ENCODE measurements at regions not wholly inside any gene's neighbourhood (a gene's known extent, or its start where the extent isn't known, plus 50 kb on each side); places are given as distances from the start of the nearest gene placed in this dataset.

DNA sequence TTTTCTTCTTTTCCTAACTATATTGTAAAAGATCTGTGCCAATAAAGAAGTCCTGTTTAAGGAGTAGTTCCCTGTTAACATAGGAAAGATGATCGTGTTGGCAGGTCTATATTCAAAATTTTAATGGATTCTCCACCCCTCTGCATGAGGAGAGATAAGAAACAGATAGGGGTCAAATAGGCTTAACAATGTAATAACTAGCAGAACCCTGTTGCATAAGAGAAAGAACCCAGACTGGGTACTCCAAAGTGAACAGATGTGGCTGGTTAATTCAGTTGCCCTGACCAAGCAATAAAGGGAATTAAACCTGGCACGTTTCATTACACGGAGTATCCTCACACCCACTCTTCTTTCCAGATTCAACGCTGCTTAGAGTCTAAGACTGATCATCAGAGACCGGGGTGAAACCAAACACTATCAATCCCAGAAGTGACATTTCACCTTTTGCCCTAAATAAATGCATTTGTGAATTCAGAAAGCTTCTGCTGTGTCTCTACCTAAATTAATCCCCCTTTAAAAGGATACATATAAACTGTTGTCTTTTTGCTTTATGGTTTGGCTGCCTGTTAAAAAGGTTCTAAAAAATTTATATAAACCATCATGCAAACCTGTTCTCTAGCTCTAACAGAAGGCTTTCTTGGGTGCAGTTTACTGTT, 1276.9 kb upstream of the WWC1 start:
- Histone ChIP-seq H3K27ac (no peak overlapping the region), H3K36me3 (replicated peaks in 1 of 2) (no peaks in the 10 kb centered on the region), H3K9me3 (replicated peaks in 1 of 3) (no peaks in the 10 kb centered on the region), H3K4me3 (no peak overlapping the region), H3K27me3 (no peaks in the 10 kb centered on the region), H3K4me1 (replicated peaks in 1 of 2) (no peaks in the 10 kb centered on the region)
- WGBS, 4 donors, result 21 to 36% (median 28%) methylated on average over 5 of the region's 5 CpGs
- no peak for DNase-seq
- intact Hi-C loops (cut with DNase I), result no loop called here
- TF ChIP-seq POLR2A (IDR thresholded peaks at IDR 0.05), result no peak
- TF ChIP-seq, protein P1, sequence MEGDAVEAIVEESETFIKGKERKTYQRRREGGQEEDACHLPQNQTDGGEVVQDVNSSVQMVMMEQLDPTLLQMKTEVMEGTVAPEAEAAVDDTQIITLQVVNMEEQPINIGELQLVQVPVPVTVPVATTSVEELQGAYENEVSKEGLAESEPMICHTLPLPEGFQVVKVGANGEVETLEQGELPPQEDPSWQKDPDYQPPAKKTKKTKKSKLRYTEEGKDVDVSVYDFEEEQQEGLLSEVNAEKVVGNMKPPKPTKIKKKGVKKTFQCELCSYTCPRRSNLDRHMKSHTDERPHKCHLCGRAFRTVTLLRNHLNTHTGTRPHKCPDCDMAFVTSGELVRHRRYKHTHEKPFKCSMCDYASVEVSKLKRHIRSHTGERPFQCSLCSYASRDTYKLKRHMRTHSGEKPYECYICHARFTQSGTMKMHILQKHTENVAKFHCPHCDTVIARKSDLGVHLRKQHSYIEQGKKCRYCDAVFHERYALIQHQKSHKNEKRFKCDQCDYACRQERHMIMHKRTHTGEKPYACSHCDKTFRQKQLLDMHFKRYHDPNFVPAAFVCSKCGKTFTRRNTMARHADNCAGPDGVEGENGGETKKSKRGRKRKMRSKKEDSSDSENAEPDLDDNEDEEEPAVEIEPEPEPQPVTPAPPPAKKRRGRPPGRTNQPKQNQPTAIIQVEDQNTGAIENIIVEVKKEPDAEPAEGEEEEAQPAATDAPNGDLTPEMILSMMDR (IDR thresholded peaks at IDR 0.05), result no peak

DNA sequence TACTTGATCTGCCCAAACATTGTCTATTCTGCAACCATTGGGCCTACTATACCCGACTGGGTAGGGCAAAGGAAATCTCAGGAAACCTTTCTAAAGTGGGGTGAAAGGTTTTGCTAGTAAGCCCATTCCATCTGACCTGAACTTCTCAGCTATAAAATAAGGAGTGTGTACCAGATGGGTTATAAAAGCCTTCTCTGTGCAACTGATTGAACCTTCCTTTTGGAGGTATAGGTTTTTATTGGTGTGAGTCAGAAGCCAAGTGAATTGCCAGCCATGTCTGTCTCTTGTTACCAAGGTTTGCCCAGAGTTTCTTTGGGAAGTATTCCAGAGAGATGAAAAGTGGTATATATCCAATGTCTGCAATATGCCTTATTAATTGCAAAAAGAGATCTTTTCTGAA, 1271.0 kb upstream of the WWC1 start:
- 38 to 72% (median 41%) methylated on average over 1 of the region's 1 CpG for WGBS, 4 donors
- Histone ChIP-seq H3K4me1 (replicated peaks in 1 of 2) (no peaks in the 10 kb centered on the region), H3K9me3 (replicated peaks in 1 of 3) (no peaks in the 10 kb centered on the region), H3K36me3 (replicated peaks in 1 of 2) (no peaks in the 10 kb centered on the region), H3K4me3 (no peak overlapping the region), H3K27ac (no peak overlapping the region), H3K27me3 (no peaks in the 10 kb centered on the region)
- DNase-seq, result no peak
- no peak for TF ChIP-seq POLR2A (IDR thresholded peaks at IDR 0.05)
- TF ChIP-seq, protein P1 (IDR thresholded peaks at IDR 0.05), result no peak
- intact Hi-C loops (cut with DNase I), result no loop called here

DNA sequence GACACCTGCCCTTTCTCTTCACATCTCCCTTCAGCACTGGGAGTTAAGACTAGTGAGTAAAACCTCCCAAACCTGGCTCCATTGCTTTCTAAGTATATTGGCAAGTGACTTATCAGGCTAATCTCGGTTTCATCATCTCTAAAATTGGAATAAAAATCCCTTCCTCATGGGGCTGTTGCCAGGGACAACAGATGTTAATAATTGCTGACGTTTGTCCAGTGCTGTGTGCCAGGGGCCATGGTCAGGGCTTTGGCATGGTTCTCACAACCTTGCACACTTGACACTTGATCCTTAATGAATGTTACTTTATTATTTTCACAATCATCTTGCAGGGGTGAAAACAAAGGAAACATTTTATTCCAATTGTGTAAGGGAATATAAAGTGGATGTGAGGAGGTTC, 1262.0 kb upstream of the WWC1 start:
- intact Hi-C loops (cut with DNase I), result no loop called here
- TF ChIP-seq, protein P1 (IDR thresholded peaks at IDR 0.05), result no peak
- TF ChIP-seq POLR2A (IDR thresholded peaks at IDR 0.05), result no peak
- no peak for DNase-seq

DNA sequence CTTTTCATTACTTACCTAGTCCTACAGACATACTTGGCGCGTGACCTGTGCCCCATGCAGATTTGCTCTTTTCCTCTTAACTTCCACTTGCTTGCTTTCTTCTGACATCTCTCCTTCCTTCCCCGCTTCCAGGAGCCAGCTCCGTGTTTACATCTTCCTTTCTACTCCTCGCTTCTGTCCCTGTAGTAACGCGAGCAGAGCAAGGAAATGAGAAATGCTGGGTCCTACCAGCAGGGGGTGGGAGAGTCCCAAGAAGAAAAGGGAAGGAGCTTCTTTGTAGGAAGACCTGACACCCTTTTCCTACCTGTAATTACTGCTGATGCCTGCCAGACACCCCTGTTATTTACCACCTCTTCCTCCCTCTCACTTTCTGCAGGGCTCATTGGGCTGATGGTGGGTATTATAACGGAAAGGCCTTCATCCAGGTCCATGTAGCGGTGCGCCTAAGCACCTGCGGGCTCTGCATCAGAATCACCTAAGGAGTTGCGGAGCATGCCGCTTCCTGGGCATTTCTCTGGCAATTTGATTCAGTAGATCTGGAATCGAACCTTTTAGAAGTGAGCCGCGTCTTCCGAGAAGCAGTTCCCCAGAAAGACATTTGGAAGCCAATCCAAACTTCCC, 1260.8 kb upstream of the WWC1 start:
- WGBS, 4 donors, result 77 to 85% (median 79%) methylated on average over 17 of the region's 17 CpGs
- H3K9me3 ChIP-seq (replicated peaks in 1 of 3), result no peaks in the 10 kb centered on the region
- H3K27me3 ChIP-seq, result no peaks in the 10 kb centered on the region
- H3K36me3 ChIP-seq (replicated peaks in 1 of 2), result no peaks in the 10 kb centered on the region
- TF ChIP-seq, protein P1 (IDR thresholded peaks at IDR 0.05), result peak in 1 of 6 experiments; percentile 26
- no peak for TF ChIP-seq POLR2A (IDR thresholded peaks at IDR 0.05)
- peak in 2 of 7 donors; percentile 3 to 21 for DNase-seq
- no peak overlapping the region for H3K4me3 ChIP-seq
- intact Hi-C loops (cut with DNase I), result no loop called here
- H3K27ac ChIP-seq, result no peak overlapping the region
- H3K4me1 ChIP-seq (replicated peaks in 1 of 2), result no peaks in the 10 kb centered on the region

More for the DNA sequence above, 1262.0 kb upstream of the WWC1 start:
- no peaks in the 10 kb centered on the region for H3K36me3 ChIP-seq (replicated peaks in 1 of 2)
- H3K4me3 ChIP-seq, result no peak overlapping the region
- H3K4me1 ChIP-seq (replicated peaks in 1 of 2), result no peaks in the 10 kb centered on the region
- H3K27ac ChIP-seq, result no peak overlapping the region
- H3K27me3 ChIP-seq, result no peaks in the 10 kb centered on the region
- 6 to 16% (median 9%) methylated on average over 2 of the region's 2 CpGs for WGBS, 4 donors
- no peaks in the 10 kb centered on the region for H3K9me3 ChIP-seq (replicated peaks in 1 of 3)
